Fibroblast of villous mesenchyme (primary cell): ENCODE measurements at regions not wholly inside any gene's neighbourhood (a gene's known extent, or its start where the extent isn't known, plus 50 kb on each side); places are given as distances from the start of the nearest gene placed in this dataset.
"Not testable (repeated sequence)": the region's sequence is repeated elsewhere in the genome, so short reads cannot be mapped to it uniquely, and the experiment has no call there.

ENCODE experiments used
- DNase-seq: peaks from one replicate; pipeline ENCODE4 v3.0.0-alpha.2; 2010; ENCODE audit warnings: low read depth
- H3K4me3 ChIP-seq: 2 replicates; pipeline ENCODE4 v1.5.1; 2011; ENCODE audit warnings: low read depth, mild to moderate bottlenecking, low read length
- TF ChIP-seq, protein P1 (sequence below): IDR thresholded peaks from 2 replicates; pipeline ENCODE4 v1.5.1; 2012; ENCODE audit warnings: low read depth, mild to moderate bottlenecking, low read length; ENCODE audit not compliant: insufficient read depth

GRCh38 chr4:169335331-169335730 lies 64.6 kb upstream of the SH3RF1 start:
- no peak overlapping the region for H3K4me3 ChIP-seq
- peak; percentile 65 for DNase-seq
- TF ChIP-seq, protein P1, sequence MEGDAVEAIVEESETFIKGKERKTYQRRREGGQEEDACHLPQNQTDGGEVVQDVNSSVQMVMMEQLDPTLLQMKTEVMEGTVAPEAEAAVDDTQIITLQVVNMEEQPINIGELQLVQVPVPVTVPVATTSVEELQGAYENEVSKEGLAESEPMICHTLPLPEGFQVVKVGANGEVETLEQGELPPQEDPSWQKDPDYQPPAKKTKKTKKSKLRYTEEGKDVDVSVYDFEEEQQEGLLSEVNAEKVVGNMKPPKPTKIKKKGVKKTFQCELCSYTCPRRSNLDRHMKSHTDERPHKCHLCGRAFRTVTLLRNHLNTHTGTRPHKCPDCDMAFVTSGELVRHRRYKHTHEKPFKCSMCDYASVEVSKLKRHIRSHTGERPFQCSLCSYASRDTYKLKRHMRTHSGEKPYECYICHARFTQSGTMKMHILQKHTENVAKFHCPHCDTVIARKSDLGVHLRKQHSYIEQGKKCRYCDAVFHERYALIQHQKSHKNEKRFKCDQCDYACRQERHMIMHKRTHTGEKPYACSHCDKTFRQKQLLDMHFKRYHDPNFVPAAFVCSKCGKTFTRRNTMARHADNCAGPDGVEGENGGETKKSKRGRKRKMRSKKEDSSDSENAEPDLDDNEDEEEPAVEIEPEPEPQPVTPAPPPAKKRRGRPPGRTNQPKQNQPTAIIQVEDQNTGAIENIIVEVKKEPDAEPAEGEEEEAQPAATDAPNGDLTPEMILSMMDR: no peak

DNA sequence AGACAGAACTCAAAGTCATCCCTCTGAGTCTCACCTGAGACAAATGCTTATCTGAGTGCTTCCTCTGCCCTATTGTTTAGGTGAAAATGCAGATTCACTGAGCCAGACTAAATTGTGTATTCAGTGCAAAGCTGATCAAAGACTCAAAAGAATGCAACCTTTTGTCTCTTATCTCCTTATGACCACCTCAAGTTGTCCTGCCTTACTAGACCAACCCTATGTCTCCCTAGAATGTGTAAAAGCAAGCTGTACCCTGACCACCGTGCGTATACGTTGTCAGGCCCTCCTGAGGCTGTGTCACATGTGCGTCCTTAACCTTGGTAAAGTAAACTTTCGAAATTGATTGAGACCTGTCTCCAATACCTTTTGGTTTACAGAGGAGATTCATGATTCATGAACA lies 63.6 kb upstream of the SH3RF1 start:
- no peak for DNase-seq
- H3K4me3 ChIP-seq: no peak overlapping the region
- TF ChIP-seq, protein P1: no peak

DNA sequence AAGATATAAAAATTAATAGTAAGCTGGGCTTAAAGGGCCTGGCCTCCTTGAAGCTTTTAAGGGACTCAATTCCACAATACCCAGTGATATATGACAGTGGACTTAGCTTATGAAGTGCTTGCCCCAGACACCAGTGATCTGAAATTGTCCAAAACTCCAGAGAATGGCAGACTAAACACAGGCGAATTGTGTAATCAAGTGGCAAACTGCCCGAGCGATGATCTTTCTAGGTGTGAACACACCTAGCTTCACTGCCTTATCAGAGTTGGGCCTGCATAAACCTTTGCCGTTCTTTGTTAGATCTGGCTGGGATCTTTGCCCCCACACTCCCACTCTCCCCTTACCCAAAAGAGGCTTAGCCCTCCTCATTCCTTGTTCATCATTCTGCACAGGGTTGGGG lies 62.5 kb upstream of the SH3RF1 start:
- DNase-seq: no peak
- TF ChIP-seq, protein P1: no peak
- no peak overlapping the region for H3K4me3 ChIP-seq

- no peak overlapping the region for H3K4me3 ChIP-seq
- TF ChIP-seq, protein P1: no peak
- DNase-seq: no peak
Measured at GRCh38 chr4:169332583-169332982, 61.8 kb upstream of the SH3RF1 start.

GRCh38 chr4:169330811-169331210 lies 60.1 kb upstream of the SH3RF1 start:
- TF ChIP-seq, protein P1: no peak
- no peak for DNase-seq
- H3K4me3 ChIP-seq: no peak overlapping the region

DNA sequence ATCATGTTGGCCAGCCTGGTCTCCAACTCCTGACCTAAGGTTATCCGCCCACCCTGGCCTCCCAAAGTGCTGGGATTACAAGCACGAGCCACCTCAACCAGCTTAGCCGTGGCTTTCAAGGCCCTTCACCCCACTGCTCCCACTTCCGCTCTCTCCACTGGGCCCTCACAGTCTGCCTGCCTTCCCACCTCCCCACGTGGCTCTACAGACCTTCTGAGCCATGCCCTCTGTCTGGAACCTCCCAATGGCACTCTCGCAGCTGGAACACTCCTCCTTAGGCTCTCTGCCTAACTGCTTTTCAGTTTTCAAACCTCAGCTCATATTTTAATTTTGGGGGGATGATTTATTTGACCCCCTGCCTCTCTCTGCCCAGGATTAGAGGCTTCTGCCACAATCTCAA lies 59.3 kb upstream of the SH3RF1 start:
- H3K4me3 ChIP-seq: no peak overlapping the region
- TF ChIP-seq, protein P1: no peak
- DNase-seq: no peak

GRCh38 chr4:169327951-169328350 lies 57.2 kb upstream of the SH3RF1 start:
- TF ChIP-seq, protein P1: no peak
- no peak for DNase-seq
- H3K4me3 ChIP-seq: no peak overlapping the region

DNA sequence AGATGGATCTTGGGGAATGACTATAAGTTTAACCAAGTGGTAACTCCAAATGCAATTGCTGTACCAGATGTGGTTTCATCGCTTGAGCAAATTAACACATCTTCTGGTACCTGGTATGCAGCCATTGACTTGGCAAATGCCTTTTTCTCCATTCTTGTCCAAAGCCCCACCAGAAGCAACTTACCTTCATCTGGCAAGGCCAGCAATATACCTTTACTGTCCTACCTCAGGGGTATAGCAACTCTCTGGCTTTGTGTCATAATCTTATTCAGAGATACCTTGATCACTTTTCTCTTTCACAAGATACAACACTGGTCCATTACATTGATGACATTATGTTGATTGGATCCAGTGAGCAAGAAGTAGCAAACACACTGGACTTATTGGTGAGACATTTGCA lies 53.2 kb upstream of the SH3RF1 start:
- not testable (repeated sequence) for H3K4me3 ChIP-seq, DNase-seq

- H3K4me3 ChIP-seq, DNase-seq: not testable (repeated sequence)
Measured at GRCh38 chr4:169322833-169323232, 52.1 kb upstream of the SH3RF1 start.
